ENCODE measurements at regions not wholly inside any gene's neighbourhood (a gene's known extent, or its start where the extent isn't known, plus 50 kb on each side); places are given as distances from the start of the nearest gene placed in this dataset.
A peak's percentile ranks its signal among the peaks of the same experiment; 100 is the strongest.

- DNase-seq (ENCODE audit: low spot score), result no peak
These were observed 286.5 kb downstream of the PCDH17 start for GRCh38 chr13:57918086-57918485.

DNA sequence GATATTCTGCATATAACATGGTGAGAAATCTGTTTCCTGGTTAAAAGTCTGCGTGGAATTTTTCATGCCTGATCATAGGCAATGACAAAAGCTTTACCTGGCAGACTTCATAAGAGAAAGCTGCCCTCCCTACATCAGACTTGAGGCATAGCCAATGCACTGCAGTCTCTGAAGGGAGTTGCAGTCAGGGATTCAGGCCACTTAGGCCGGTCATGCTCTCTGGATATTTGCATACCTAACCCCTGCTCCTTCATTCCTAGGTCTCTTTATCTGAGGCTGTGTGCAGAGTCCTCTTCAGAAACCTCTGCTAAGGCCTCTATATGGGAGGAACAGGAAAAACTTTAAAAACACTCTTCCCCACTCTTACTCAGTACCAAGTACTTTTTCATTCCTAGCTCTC is 287.4 kb downstream of the PCDH17 start:
- DNase-seq (ENCODE audit: low spot score), result no peak

GRCh38 chr13:57925250-57925649 is 293.7 kb downstream of the PCDH17 start:
- DNase-seq (ENCODE audit: low spot score), result no peak

DNA sequence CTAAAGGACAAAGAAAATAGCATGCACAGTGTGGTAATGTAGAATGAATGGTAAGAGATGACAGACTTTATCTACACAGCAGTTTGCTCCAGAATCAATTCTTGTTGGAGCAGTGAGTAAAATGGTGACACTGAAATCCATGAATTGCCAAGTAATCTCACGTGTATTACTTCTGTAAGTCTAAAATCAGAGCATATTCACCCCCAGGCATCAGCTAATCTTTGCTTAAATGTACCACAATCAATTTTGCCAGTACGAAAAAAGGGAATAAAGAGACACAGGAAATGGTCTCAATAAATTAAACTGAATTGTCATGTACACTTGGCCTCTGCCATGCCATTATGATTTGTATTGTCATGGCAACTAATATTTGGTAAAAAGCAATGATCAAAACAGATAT is 294.2 kb downstream of the PCDH17 start:
- DNase-seq (ENCODE audit: low spot score), result no peak

- DNase-seq (ENCODE audit: low spot score), result no peak
These were observed 300.5 kb downstream of the PCDH17 start for GRCh38 chr13:57932061-57932460.

DNA sequence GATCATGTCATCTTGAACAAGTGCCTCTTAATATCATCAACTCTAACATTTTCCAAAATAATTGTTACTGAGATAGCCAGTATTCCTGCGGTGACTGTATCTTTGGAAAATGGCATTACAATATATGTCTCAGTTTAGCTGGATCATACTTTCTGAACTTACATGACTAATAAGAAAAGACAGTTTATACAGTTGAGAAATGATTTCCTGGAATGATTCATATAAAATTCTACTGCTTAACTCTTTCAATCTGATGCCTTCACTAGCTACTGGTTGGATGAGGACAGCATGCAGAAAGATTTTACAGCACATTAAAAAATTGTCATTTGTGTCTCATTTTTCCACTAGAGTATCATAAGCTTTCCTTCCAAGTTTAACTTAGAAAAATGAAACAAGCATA is 302.1 kb downstream of the PCDH17 start:
- DNase-seq (ENCODE audit: low spot score), result no peak

- DNase-seq (ENCODE audit: low spot score), result no peak
These were observed 304.4 kb downstream of the PCDH17 start for GRCh38 chr13:57935965-57936364.

GRCh38 chr13:57946361-57946760 is 314.8 kb downstream of the PCDH17 start:
- DNase-seq (ENCODE audit: low spot score), result no peak

- DNase-seq (ENCODE audit: low spot score), result no peak
These were observed 317.3 kb downstream of the PCDH17 start for GRCh38 chr13:57948884-57949283.

DNA sequence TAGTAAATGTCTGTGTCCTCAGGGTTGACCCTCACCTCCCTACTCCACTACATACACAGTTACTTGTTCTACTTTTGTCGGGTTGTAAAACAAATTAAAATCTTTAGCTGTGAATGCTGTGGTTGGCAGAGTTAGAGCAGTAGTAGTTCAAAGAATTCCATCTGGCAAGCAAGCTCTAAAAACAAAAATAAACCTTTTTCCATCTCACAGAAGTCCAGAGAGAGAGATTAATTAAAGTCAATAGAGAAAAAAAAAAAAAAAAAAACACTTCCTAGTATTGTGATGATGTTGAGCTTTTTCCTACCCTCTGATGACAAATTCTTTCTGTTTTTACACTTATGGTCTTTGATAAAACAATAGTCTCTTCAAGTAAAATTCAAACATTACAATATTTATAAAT is 338.4 kb downstream of the PCDH17 start:
- DNase-seq (ENCODE audit: low spot score), result no peak

DNA sequence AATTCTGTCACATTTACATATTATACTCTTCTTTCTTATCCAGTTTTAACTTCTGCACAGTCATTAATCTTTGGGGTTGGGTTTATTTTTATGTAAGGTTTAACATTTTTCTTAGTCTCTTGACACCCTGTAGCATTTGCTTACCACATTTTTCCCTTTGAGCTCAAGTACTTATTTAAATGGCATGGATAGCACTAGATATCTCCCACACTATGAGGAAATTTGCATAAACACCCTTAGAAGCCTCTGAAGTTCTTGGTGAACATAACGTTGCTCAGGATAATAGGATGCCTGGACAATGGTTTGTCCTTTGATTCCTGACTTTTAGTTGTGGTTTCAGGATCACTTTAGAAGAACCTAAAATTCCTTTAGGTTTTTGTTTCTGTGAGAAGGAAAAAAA is 338.9 kb downstream of the PCDH17 start:
- DNase-seq (ENCODE audit: low spot score), result no peak

- no peak for DNase-seq (ENCODE audit: low spot score)
These were observed 351.2 kb downstream of the PCDH17 start for GRCh38 chr13:57982782-57983181.

DNA sequence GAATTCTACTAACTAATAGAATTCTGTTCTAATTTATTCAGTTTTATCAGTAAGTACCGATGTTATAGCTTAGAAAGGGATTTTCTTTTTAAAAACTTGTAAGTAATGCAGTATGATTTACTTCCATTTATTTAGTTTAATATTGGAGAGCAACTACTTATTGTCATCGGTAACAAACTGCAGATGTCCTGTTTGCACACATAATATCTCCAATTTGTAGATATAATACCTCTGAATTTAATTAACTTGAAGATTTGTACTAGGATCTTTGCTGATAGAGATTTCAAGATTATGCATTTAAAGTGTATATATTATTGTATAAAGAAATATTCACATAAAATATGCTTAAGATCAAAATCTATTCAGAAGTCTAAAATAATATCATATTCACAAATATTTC is 356.7 kb downstream of the PCDH17 start:
- DNase-seq (ENCODE audit: low spot score), result no peak

- no peak for DNase-seq (ENCODE audit: low spot score)
These were observed 359.5 kb downstream of the PCDH17 start for GRCh38 chr13:57991041-57991440.

GRCh38 chr13:57992416-57992815 is 360.9 kb downstream of the PCDH17 start:
- no peak for DNase-seq (ENCODE audit: low spot score)

DNA sequence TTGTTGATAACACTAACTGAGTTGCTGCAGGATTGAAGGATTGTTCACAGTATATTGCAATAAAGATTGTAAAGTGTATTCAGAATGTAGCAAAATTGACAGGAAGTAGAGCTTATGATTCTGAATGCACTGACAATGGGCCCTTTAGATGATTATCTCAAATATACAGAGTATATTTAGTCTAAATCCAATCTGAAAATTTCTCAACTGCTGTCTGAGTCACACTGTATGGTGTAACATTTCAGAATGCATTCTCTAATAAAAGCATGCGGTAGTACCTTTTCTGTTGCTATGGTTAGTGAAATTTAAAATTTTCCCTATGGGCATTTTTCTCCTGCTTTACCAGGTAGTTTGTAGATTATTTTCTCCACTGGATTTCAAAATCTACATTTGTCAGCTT is 365.2 kb downstream of the PCDH17 start:
- DNase-seq (ENCODE audit: low spot score), result peak; percentile 7

DNA sequence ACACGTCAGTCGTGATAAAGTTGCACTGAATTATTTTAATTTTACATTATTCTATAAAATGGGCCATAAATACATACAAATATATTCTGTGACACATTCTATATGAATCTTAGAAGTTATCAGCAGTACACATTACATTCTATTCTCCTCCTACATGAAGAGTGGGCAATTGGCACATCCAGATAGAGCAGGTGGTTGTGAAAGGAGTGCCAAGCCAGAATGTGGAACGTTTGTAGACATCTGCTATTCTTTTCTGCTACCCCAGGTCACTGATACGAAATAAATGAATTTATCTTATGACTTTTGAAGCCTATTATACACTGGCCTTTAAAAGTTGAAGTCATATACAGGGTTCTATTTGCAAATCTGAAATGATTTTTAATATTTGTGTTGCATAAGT is 373.2 kb downstream of the PCDH17 start:
- DNase-seq (ENCODE audit: low spot score), result no peak

- DNase-seq (ENCODE audit: low spot score), result no peak
These were observed 386.5 kb downstream of the PCDH17 start for GRCh38 chr13:58018020-58018419.

- DNase-seq (ENCODE audit: low spot score), result no peak
These were observed 387.3 kb downstream of the PCDH17 start for GRCh38 chr13:58018865-58019264.

GRCh38 chr13:58024103-58024502 is 392.6 kb downstream of the PCDH17 start:
- no peak for DNase-seq (ENCODE audit: low spot score)

GRCh38 chr13:58025821-58026220 is 394.3 kb downstream of the PCDH17 start:
- no peak for DNase-seq (ENCODE audit: low spot score)

GRCh38 chr13:58032676-58033460 is 401.3 kb downstream of the PCDH17 start:
- DNase-seq (ENCODE audit: low spot score), result no peak

DNA sequence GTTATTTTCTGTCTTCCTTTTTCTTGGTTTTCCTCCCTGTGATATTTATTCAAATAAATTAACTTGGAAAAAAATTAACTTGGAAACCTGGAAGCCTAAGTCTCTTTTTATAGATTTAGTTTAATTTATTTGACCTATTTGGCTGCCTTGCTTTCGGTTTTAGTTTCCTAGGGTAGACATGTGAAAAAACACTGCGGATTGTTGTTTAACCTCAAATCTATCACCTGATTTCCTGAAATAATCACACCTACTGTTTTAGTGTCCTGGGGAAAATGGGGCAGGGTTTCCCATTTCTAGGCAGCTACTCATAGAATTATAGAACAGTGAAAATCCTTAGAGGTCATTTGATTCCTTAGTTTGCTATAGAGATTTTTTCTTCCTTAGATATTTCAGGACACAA is 412.4 kb downstream of the PCDH17 start:
- no peak for DNase-seq (ENCODE audit: low spot score)

- DNase-seq (ENCODE audit: low spot score), result no peak
These were observed 417.1 kb downstream of the PCDH17 start for GRCh38 chr13:58048670-58049069.

All from COLO829 (cell line).